Esophagus squamous epithelium (tissue), 5 donors: ENCODE measurements at regions not wholly inside any gene's neighbourhood (a gene's known extent, or its start where the extent isn't known, plus 50 kb on each side); places are given as distances from the start of the nearest gene placed in this dataset.

Source experiments
- DNase-seq: peaks from one replicate; lab custom pipeline; 2025; lab: John Stamatoyannopoulos, UW
- H3K27ac ChIP-seq, 4 donors: fragments of 200-600 bp; sonication (generic); one replicate each; pipeline ENCODE4 v1.5.1; 2016 to 2019; ENCODE audit warnings: mild to moderate bottlenecking in 1 of 4
- H3K27me3 ChIP-seq, 4 donors: fragments of 200-600 bp; sonication (generic); 1 replicate in 3 of 4; 2 replicates in 1 of 4; pipeline versions ENCODE4 v1.5.1 to v1.6.0; 2017 to 2021; ENCODE audit warnings: antibody characterized with exemption in 1 of 4
- H3K36me3 ChIP-seq, 3 donors: fragments of 200-600 bp; sonication (generic); one replicate each; pipeline ENCODE4 v1.5.1; 2016 to 2019
- H3K4me1 ChIP-seq, 3 donors: fragments of 200-600 bp; sonication (generic); one replicate each; pipeline ENCODE4 v1.5.1; 2017 to 2019
- H3K4me3 ChIP-seq, 4 donors: fragments of 200-600 bp; sonication (generic); 1 replicate in 3 of 4; 2 replicates in 1 of 4; pipeline ENCODE4 v1.5.1; 2016 to 2019; ENCODE audit warnings: mild to moderate bottlenecking in 2 of 4, moderate library complexity in 1 of 4
- H3K9me3 ChIP-seq, 3 donors: fragments of 200-600 bp; sonication (generic); one replicate each; pipeline ENCODE4 v1.5.1; 2016 to 2019
- POLR2A ChIP-seq, 4 donors: fragments of 450-650 bp; IDR thresholded peaks; one replicate each; pipeline ENCODE4 v1.6.1; 2017; ENCODE audit warnings: antibody characterized with exemption in 4 of 4, mild to moderate bottlenecking in 4 of 4, moderate library complexity in 3 of 4
- WGBS, 2 donors: methylation state at CpG; one replicate each; pipeline ENCODE4 v1.1.5; 2018; 5-methylcytosine and 5-hydroxymethylcytosine counted together
- intact Hi-C: fragments of 100-400 bp; cut with DNase I; formaldehyde crosslinking; loops from one replicate; pipeline ENCODE4 v1.15.0; 2022
- TF ChIP-seq, protein P1 (sequence below), 6 experiments: fragments of 450-650 bp in 4 of 6; fragments of 200-600 bp in 2 of 6; sonication (generic) in 2 of 6; IDR thresholded peaks; one replicate each; pipeline ENCODE4 v1.5.1; 2016 to 2019; ENCODE audit warnings: antibody characterized with exemption in 6 of 6, mild to moderate bottlenecking in 4 of 6, moderate library complexity in 4 of 6
- donor health status: DM: yes; HTN: yes; CAD: no.

GRCh38 chr14:100663761-100664052 is 63.0 kb upstream of the DLK1 start:
- Histone ChIP-seq H3K9me3 (no peaks in the 10 kb centered on the region), H3K4me1 (peaks cover 0 to 20% (median 4%) of the 10 kb centered on the region in 3 donors), H3K36me3 (no peaks in the 10 kb centered on the region), H3K4me3 (no peak overlapping the region), H3K27ac (no peak overlapping the region), H3K27me3 (peaks cover 0 to 53% (median 0%) of the 10 kb centered on the region in 4 donors)
- DNase-seq = no peak
- TF ChIP-seq, protein P1, sequence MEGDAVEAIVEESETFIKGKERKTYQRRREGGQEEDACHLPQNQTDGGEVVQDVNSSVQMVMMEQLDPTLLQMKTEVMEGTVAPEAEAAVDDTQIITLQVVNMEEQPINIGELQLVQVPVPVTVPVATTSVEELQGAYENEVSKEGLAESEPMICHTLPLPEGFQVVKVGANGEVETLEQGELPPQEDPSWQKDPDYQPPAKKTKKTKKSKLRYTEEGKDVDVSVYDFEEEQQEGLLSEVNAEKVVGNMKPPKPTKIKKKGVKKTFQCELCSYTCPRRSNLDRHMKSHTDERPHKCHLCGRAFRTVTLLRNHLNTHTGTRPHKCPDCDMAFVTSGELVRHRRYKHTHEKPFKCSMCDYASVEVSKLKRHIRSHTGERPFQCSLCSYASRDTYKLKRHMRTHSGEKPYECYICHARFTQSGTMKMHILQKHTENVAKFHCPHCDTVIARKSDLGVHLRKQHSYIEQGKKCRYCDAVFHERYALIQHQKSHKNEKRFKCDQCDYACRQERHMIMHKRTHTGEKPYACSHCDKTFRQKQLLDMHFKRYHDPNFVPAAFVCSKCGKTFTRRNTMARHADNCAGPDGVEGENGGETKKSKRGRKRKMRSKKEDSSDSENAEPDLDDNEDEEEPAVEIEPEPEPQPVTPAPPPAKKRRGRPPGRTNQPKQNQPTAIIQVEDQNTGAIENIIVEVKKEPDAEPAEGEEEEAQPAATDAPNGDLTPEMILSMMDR (IDR thresholded peaks at IDR 0.05) = no peak
- TF ChIP-seq POLR2A (IDR thresholded peaks at IDR 0.05) = no peak
- intact Hi-C loops = loop anchor here (10.0 kb wide), 2 partner anchors 161 to 191 kb away; partner anchors contain the start of gene MEG3
- 57 to 64% methylated on average over 2 to 3 of the region's 3 CpGs for WGBS, 2 donors

GRCh38 chr14:100664231-100664630 is 62.5 kb upstream of the DLK1 start:
- WGBS, 2 donors = 36 to 73% methylated on average over 2 to 5 of the region's 5 CpGs
- H3K27ac ChIP-seq = peak overlapping the region in 2 of 4 donors; percentile 53 to 81
- H3K36me3 ChIP-seq = no peaks in the 10 kb centered on the region
- H3K4me1 ChIP-seq = peaks cover 0 to 20% (median 4%) of the 10 kb centered on the region in 3 donors
- peaks cover 0 to 57% (median 0%) of the 10 kb centered on the region in 4 donors for H3K27me3 ChIP-seq
- no peaks in the 10 kb centered on the region for H3K9me3 ChIP-seq
- intact Hi-C loops = loop anchor here (10.0 kb wide), 2 partner anchors 161 to 191 kb away; partner anchors contain the start of gene MEG3
- no peak for TF ChIP-seq POLR2A (IDR thresholded peaks at IDR 0.05)
- TF ChIP-seq, protein P1 (IDR thresholded peaks at IDR 0.05) = no peak
- H3K4me3 ChIP-seq = no peak overlapping the region
- no peak for DNase-seq

DNA sequence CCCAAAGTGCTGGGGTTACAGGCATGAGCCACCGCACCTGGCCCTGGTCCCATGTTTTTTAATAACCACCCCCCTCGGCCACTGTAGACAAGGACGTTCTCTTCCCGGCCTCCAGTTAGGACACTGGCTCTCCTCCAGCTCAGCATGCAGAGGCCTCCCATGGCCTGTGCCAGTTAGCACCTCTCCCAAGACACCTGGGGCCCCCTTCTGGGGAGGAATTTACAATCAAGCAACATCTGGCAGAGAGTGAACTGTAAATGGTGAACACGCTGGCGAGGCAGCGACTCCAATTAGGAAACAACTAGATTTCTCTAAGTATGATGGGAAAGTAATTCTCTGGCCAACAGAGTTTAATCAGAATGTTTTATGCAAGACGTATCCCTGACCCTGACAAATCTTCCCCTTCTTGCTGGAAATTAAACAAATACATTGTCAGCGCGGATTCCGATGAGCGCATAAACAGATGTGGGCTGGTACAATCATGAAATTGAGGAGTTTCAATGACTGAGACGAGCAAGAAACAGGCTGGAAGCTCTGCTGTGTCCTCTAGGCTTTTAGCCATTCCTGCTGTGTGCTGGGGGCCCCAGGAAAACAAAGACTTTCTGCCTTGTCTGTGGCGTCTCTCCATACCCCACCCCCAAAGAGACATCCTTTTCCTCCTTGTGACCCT is 61.7 kb upstream of the DLK1 start:
- H3K4me3 ChIP-seq = no peak overlapping the region
- no peak for TF ChIP-seq POLR2A (IDR thresholded peaks at IDR 0.05)
- TF ChIP-seq, protein P1 (IDR thresholded peaks at IDR 0.05) = no peak
- peaks cover 0 to 28% (median 4%) of the 10 kb centered on the region in 3 donors for H3K4me1 ChIP-seq
- 45 to 60% methylated on average over 12 to 14 of the region's 14 CpGs for WGBS, 2 donors
- intact Hi-C loops = loop anchor here (10.0 kb wide), 2 partner anchors 160 to 190 kb away; partner anchors contain the start of gene MEG3
- no peak for DNase-seq
- peak overlapping the region in 3 of 4 donors; percentile 53 to 86 (median 81) for H3K27ac ChIP-seq
- H3K27me3 ChIP-seq = peaks cover 0 to 64% (median 0%) of the 10 kb centered on the region in 4 donors
- H3K36me3 ChIP-seq = no peaks in the 10 kb centered on the region
- H3K9me3 ChIP-seq = no peaks in the 10 kb centered on the region

GRCh38 chr14:100665511-100666032 is 61.1 kb upstream of the DLK1 start:
- peak overlapping the region in 3 of 4 donors; percentile 53 to 86 (median 81) for H3K27ac ChIP-seq
- intact Hi-C loops = loop anchor here (10.0 kb wide), 2 partner anchors 159 to 189 kb away; partner anchors contain the start of gene MEG3
- 25 to 40% methylated on average over 6 to 7 of the region's 11 CpGs for WGBS, 2 donors
- H3K4me3 ChIP-seq = no peak overlapping the region
- H3K36me3 ChIP-seq = no peaks in the 10 kb centered on the region
- H3K4me1 ChIP-seq = peaks cover 0 to 34% (median 4%) of the 10 kb centered on the region in 3 donors
- TF ChIP-seq POLR2A (IDR thresholded peaks at IDR 0.05) = no peak
- DNase-seq = no peak
- peaks cover 0 to 70% (median 0%) of the 10 kb centered on the region in 4 donors for H3K27me3 ChIP-seq
- no peaks in the 10 kb centered on the region for H3K9me3 ChIP-seq

- no peak overlapping the region for H3K27ac ChIP-seq
- peaks cover 0 to 78% (median 0%) of the 10 kb centered on the region in 4 donors for H3K27me3 ChIP-seq
- no peak for TF ChIP-seq POLR2A (IDR thresholded peaks at IDR 0.05)
- TF ChIP-seq, protein P1 (IDR thresholded peaks at IDR 0.05) = no peak
- WGBS, 2 donors = 88 to 100% methylated on average over 2 to 3 of the region's 3 CpGs
- no peak overlapping the region for H3K4me3 ChIP-seq
- intact Hi-C loops = loop anchor here (10.0 kb wide), 2 partner anchors 158 to 188 kb away; partner anchors contain the start of gene MEG3
- no peaks in the 10 kb centered on the region for H3K9me3 ChIP-seq
- DNase-seq = no peak
- no peaks in the 10 kb centered on the region for H3K36me3 ChIP-seq
- peaks cover 0 to 31% (median 4%) of the 10 kb centered on the region in 3 donors for H3K4me1 ChIP-seq
Measured at GRCh38 chr14:100666403-100666802, 60.3 kb upstream of the DLK1 start.
